OCI-LY1 (cell line): ENCODE measurements at regions not wholly inside any gene's neighbourhood (a gene's known extent, or its start where the extent isn't known, plus 50 kb on each side); places are given as distances from the start of the nearest gene placed in this dataset.

Experiments
- H2AFZ ChIP-seq: fragments of 200-600 bp; sonication (generic), shearing (Covaris generic); 2 replicates; pipeline ENCODE4 v1.6.0; 2014; ENCODE audit warnings: antibody characterized with exemption, mild to moderate bottlenecking, low read length
- H3F3A ChIP-seq: fragments of 200-600 bp; sonication (generic), shearing (Covaris generic); 2 replicates; pipeline ENCODE4 v1.6.0; 2014; ENCODE audit warnings: mild to moderate bottlenecking, antibody characterized with exemption, low read length, moderate library complexity; ENCODE audit not compliant: insufficient read depth
- H3K27ac ChIP-seq: fragments of 200-600 bp; sonication (generic); 2 replicates; pipeline ENCODE4 v1.5.1; 2014; ENCODE audit warnings: low read length, mixed run types, mild to moderate bottlenecking, low read depth; ENCODE audit not compliant: poor library complexity, severe bottlenecking
- H3K27me3 ChIP-seq: fragments of 200-600 bp; sonication (generic); 2 replicates; pipeline ENCODE4 v1.6.0; 2014; ENCODE audit warnings: antibody characterized with exemption, mild to moderate bottlenecking, low read length, moderate library complexity; ENCODE audit not compliant: insufficient read depth
- H3K36me3 ChIP-seq: fragments of 200-600 bp; sonication (generic); 2 replicates; pipeline ENCODE4 v1.6.1; 2014; ENCODE audit warnings: mild to moderate bottlenecking, antibody characterized with exemption, low read length, moderate library complexity, mixed read lengths; ENCODE audit not compliant: insufficient read depth
- H3K4me1 ChIP-seq: fragments of 200-600 bp; sonication (generic); 2 replicates; pipeline ENCODE4 v1.5.1; 2014; ENCODE audit warnings: mild to moderate bottlenecking, low read length, moderate library complexity; ENCODE audit not compliant: insufficient read depth, severe bottlenecking
- H3K4me2 ChIP-seq: fragments of 200-600 bp; sonication (generic), shearing (Covaris generic); 2 replicates; pipeline ENCODE4 v1.6.1; 2014; ENCODE audit warnings: low read length
- H3K4me3 ChIP-seq: fragments of 200-600 bp; sonication (generic); 2 replicates; pipeline ENCODE4 v1.5.1; 2014; ENCODE audit warnings: low read length, low read depth, mild to moderate bottlenecking, mixed read lengths; ENCODE audit not compliant: poor library complexity, severe bottlenecking
- H3K79me2 ChIP-seq: fragments of 200-600 bp; shearing (Covaris generic); 2 replicates; pipeline ENCODE4 v1.6.1; 2016; ENCODE audit warnings: mixed run types, low read length, mixed read lengths; ENCODE audit not compliant: insufficient read depth
- H3K9ac ChIP-seq: fragments of 200-600 bp; sonication (generic), shearing (Covaris generic); 2 replicates; pipeline ENCODE4 v1.6.1; 2014; ENCODE audit warnings: mild to moderate bottlenecking, low read length, mixed read lengths
- H3K9me2 ChIP-seq: fragments of 200-600 bp; sonication (generic), shearing (Covaris generic); 2 replicates; pipeline ENCODE4 v1.6.1; 2014; ENCODE audit warnings: low read depth, mild to moderate bottlenecking, low read length, mixed read lengths
- H3K9me3 ChIP-seq: fragments of 200-600 bp; shearing (Covaris generic); 2 replicates; pipeline ENCODE4 v1.6.1; 2014; ENCODE audit warnings: low read length, mixed read lengths
- H4K20me1 ChIP-seq: fragments of 200-600 bp; sonication (generic), shearing (Covaris generic); 2 replicates; pipeline ENCODE4 v1.6.0; 2016; ENCODE audit warnings: mild to moderate bottlenecking, low read length; ENCODE audit not compliant: insufficient read depth
- CTCF ChIP-seq: fragments of 200-600 bp; sonication (generic), shearing (Covaris generic); IDR thresholded peaks from 2 replicates; pipeline ENCODE4 v1.5.1; 2017; ENCODE audit warnings: mild to moderate bottlenecking, antibody characterized with exemption, low read length, moderate library complexity, mixed read lengths
- EZH2 ChIP-seq: fragments of 200-600 bp; sonication (generic), shearing (Covaris generic); IDR thresholded peaks from 2 replicates; pipeline ENCODE4 v1.8.0; 2017; ENCODE audit warnings: borderline replicate concordance, mixed run types, mild to moderate bottlenecking, antibody characterized with exemption, low read length, moderate library complexity, mixed read lengths

GRCh38 chr6:168390749-168391420 lies 50.1 kb upstream of the SMOC2 start:
- TF ChIP-seq EZH2 (no peak), CTCF (no peak)
- no peaks in the 10 kb centered on the region for H3K9me3 ChIP-seq

More at GRCh38 chr6:168390749-168391420, 50.1 kb upstream of the SMOC2 start:
- Histone ChIP-seq H4K20me1 (no peaks in the 10 kb centered on the region), H3K27ac (no peak overlapping the region), H3K36me3 (no peaks in the 10 kb centered on the region), H3K9me2 (no peaks in the 10 kb centered on the region), H3K9ac (no peak overlapping the region), H2AFZ (no peak overlapping the region), H3K4me1 (no peaks in the 10 kb centered on the region), H3K4me3 (no peak overlapping the region), H3K4me2 (no peak overlapping the region), H3F3A (no peaks in the 10 kb centered on the region), H3K79me2 (no peaks in the 10 kb centered on the region), H3K27me3 (no peaks in the 10 kb centered on the region)
